ENCODE measurements at regions not wholly inside any gene's neighbourhood (a gene's known extent, or its start where the extent isn't known, plus 50 kb on each side); places are given as distances from the start of the nearest gene placed in this dataset.
"Not testable (repeated sequence)": the region's sequence is repeated elsewhere in the genome, so short reads cannot be mapped to it uniquely, and the experiment has no call there.

GRCh38 chr1:102365071-102365470 lies 368.3 kb upstream of the OLFM3 start:
- DNase-seq: no peak

GRCh38 chr1:102336602-102337001 lies 339.9 kb upstream of the OLFM3 start:
- DNase-seq: no peak

GRCh38 chr1:102318104-102318806 lies 321.5 kb upstream of the OLFM3 start:
- no peak for DNase-seq

GRCh38 chr1:102315096-102315495 lies 318.4 kb upstream of the OLFM3 start:
- DNase-seq: no peak

GRCh38 chr1:102296116-102296515 lies 299.4 kb upstream of the OLFM3 start:
- no peak for DNase-seq

GRCh38 chr1:102282955-102283354 lies 286.2 kb upstream of the OLFM3 start:
- DNase-seq: no peak

GRCh38 chr1:102262994-102263393 lies 266.3 kb upstream of the OLFM3 start:
- no peak for DNase-seq

GRCh38 chr1:102252731-102253505 lies 256.2 kb upstream of the OLFM3 start:
- DNase-seq: no peak

GRCh38 chr1:102241431-102242338 lies 245.0 kb upstream of the OLFM3 start:
- DNase-seq: peak in 1 of 2 experiments; percentile 35

GRCh38 chr1:102239247-102239646 lies 242.5 kb upstream of the OLFM3 start:
- no peak for DNase-seq

GRCh38 chr1:102234753-102235359 lies 238.1 kb upstream of the OLFM3 start:
- no peak for DNase-seq

- DNase-seq: no peak
These were observed 222.7 kb upstream of the OLFM3 start for GRCh38 chr1:102219463-102219862.

- DNase-seq: not testable (repeated sequence)
These were observed 214.2 kb upstream of the OLFM3 start for GRCh38 chr1:102210891-102211290.

- DNase-seq: peak; percentile 85 to 87
These were observed 195.0 kb upstream of the OLFM3 start for GRCh38 chr1:102191723-102192122.

- DNase-seq: peak; percentile 16 to 20
These were observed 193.7 kb upstream of the OLFM3 start for GRCh38 chr1:102190429-102190828.

GRCh38 chr1:102186536-102186935 lies 189.8 kb upstream of the OLFM3 start:
- no peak for DNase-seq

- no peak for DNase-seq
These were observed 188.5 kb upstream of the OLFM3 start for GRCh38 chr1:102185260-102185659.

- no peak for DNase-seq
These were observed 187.8 kb upstream of the OLFM3 start for GRCh38 chr1:102184477-102184876.

GRCh38 chr1:102183711-102184110 lies 187.0 kb upstream of the OLFM3 start:
- no peak for DNase-seq

- no peak for DNase-seq
These were observed 186.0 kb upstream of the OLFM3 start for GRCh38 chr1:102182603-102183260.

- DNase-seq: peak in 1 of 2 experiments; percentile 24
These were observed 184.6 kb upstream of the OLFM3 start for GRCh38 chr1:102181341-102181740.

- DNase-seq: no peak
These were observed 181.8 kb upstream of the OLFM3 start for GRCh38 chr1:102178480-102178879.
